HG03175 (cell line): ENCODE measurements at regions not wholly inside any gene's neighbourhood (a gene's known extent, or its start where the extent isn't known, plus 50 kb on each side); places are given as distances from the start of the nearest gene placed in this dataset.

Experiments
- ATAC-seq: cut with Tn5 transposase; IDR thresholded peaks from one replicate; pipeline ENCODE4 v1.9.1; 2021; ENCODE audit warnings: mild to moderate bottlenecking, moderate library complexity; ENCODE audit not compliant: unreplicated experiment

- no peak for ATAC-seq
These were observed 507.6 kb downstream of the NPHP4 start for GRCh38 chr1:5484451-5485165.

- no peak for ATAC-seq
These were observed 510.3 kb downstream of the NPHP4 start for GRCh38 chr1:5481889-5482288.

GRCh38 chr1:5480906-5481305, 511.3 kb downstream of the NPHP4 start:
- no peak for ATAC-seq

GRCh38 chr1:5479876-5480646, 512.2 kb downstream of the NPHP4 start:
- no peak for ATAC-seq

GRCh38 chr1:5478961-5479360, 513.3 kb downstream of the NPHP4 start:
- no peak for ATAC-seq

GRCh38 chr1:5478156-5478695, 514.0 kb downstream of the NPHP4 start:
- no peak for ATAC-seq

GRCh38 chr1:5477716-5478115, 514.5 kb downstream of the NPHP4 start:
- no peak for ATAC-seq

- no peak for ATAC-seq
These were observed 516.7 kb downstream of the NPHP4 start for GRCh38 chr1:5475572-5475971.

- ATAC-seq = no peak
These were observed 519.0 kb downstream of the NPHP4 start for GRCh38 chr1:5473268-5473667.

- no peak for ATAC-seq
These were observed 525.7 kb downstream of the NPHP4 start for GRCh38 chr1:5466487-5466886.

GRCh38 chr1:5465281-5465711, 526.9 kb downstream of the NPHP4 start:
- no peak for ATAC-seq

- no peak for ATAC-seq
These were observed 527.9 kb downstream of the NPHP4 start for GRCh38 chr1:5464366-5464765.

GRCh38 chr1:5460974-5461373, 531.3 kb downstream of the NPHP4 start:
- no peak for ATAC-seq

- no peak for ATAC-seq
These were observed 532.2 kb downstream of the NPHP4 start for GRCh38 chr1:5459839-5460610.

GRCh38 chr1:5458248-5458647, 534.0 kb downstream of the NPHP4 start:
- no peak for ATAC-seq

GRCh38 chr1:5456090-5456811, 536.0 kb downstream of the NPHP4 start:
- ATAC-seq = no peak

GRCh38 chr1:5455651-5456050, 536.6 kb downstream of the NPHP4 start:
- no peak for ATAC-seq

- ATAC-seq = no peak
These were observed 537.2 kb downstream of the NPHP4 start for GRCh38 chr1:5455056-5455455.

- ATAC-seq = no peak
These were observed 538.9 kb downstream of the NPHP4 start for GRCh38 chr1:5453347-5453746.

- no peak for ATAC-seq
These were observed 540.6 kb downstream of the NPHP4 start for GRCh38 chr1:5451671-5452070.

- no peak for ATAC-seq
These were observed 543.7 kb downstream of the NPHP4 start for GRCh38 chr1:5448486-5448885.
